Panc1 (cell line): ENCODE measurements at regions not wholly inside any gene's neighbourhood (a gene's known extent, or its start where the extent isn't known, plus 50 kb on each side); places are given as distances from the start of the nearest gene placed in this dataset.

Experiments
- ATAC-seq: fragments of 200-7000 bp; cut with Tn5 transposase; 2 replicates; pipeline ENCODE4 v1.9.1; 2020; ENCODE audit warnings: mild to moderate bottlenecking, moderate library complexity
- BruUV-seq: library from RNA; stranded (reverse); fragments of 400-500 nt; replicated peaks from 2 replicates; lab custom pipeline; 2021; lab: Mats Ljungman, UMichigan
- CTCF ChIA-PET: fragments of 300-600 bp; sonication (Branson Sonifier 250); formaldehyde crosslinking; loops from one replicate; lab custom pipeline; 2022; ENCODE audit warnings: antibody characterized with exemption; lab: Charles Lee
- POLR2A ChIA-PET: fragments of 300-600 bp; sonication (Branson Sonifier 250); formaldehyde crosslinking; loops from one replicate; lab custom pipeline; 2022; ENCODE audit warnings: antibody characterized with exemption; lab: Charles Lee
- DNase-seq: peaks from one replicate; pipeline ENCODE4 v3.0.0-alpha.2; 2010; ENCODE audit warnings: low read depth, low spot score
- H3K27ac ChIP-seq: 2 replicates; pipeline ENCODE4 v1.5.1; 2011; ENCODE audit warnings: mild to moderate bottlenecking, low read length, inconsistent platforms
- H3K27me3 ChIP-seq: fragments of 200-500 bp; sonication (Bioruptor generic); 2 replicates; pipeline ENCODE4 v1.6.0; 2014; ENCODE audit warnings: low read length, inconsistent platforms; ENCODE audit not compliant: control insufficient read depth, insufficient read depth
- H3K36me3 ChIP-seq: fragments of 200-500 bp; sonication (Bioruptor generic); 2 replicates; pipeline ENCODE4 v1.5.1; 2014; ENCODE audit warnings: inconsistent platforms, mild to moderate bottlenecking, low read length, moderate library complexity; ENCODE audit not compliant: control insufficient read depth, insufficient read depth
- H3K4me1 ChIP-seq: 2 replicates; pipeline ENCODE4 v1.5.1; 2011; ENCODE audit warnings: inconsistent platforms, mild to moderate bottlenecking, low read length, moderate library complexity; ENCODE audit not compliant: control insufficient read depth, insufficient read depth
- H3K4me3 ChIP-seq, 2 experiments: 2 replicates each; pipeline ENCODE4 v1.5.1; 2011 to 2012; ENCODE audit warnings: low read depth in 2 of 2, low read length in 2 of 2, mild to moderate bottlenecking in 2 of 2, inconsistent platforms in 1 of 2, moderate library complexity in 1 of 2
- H3K9me3 ChIP-seq: fragments of 200-500 bp; sonication (Bioruptor generic); 2 replicates; pipeline ENCODE4 v1.5.1; 2014; ENCODE audit warnings: low read depth, mild to moderate bottlenecking, inconsistent platforms, low read length, moderate library complexity; ENCODE audit not compliant: control insufficient read depth, insufficient read depth
- POLR2AphosphoS5 ChIP-seq: IDR thresholded peaks from 2 replicates; pipeline ENCODE4 v1.6.1; 2012; ENCODE audit warnings: mild to moderate bottlenecking, low read depth, low read length, moderate library complexity
- REST ChIP-seq, 2 experiments: IDR thresholded peaks; 2 replicates each; pipeline ENCODE4 v1.6.1; 2011 to 2012; ENCODE audit warnings: low read depth in 2 of 2, control low read depth in 1 of 2, low read length in 1 of 2, mild to moderate bottlenecking in 1 of 2, moderate library complexity in 1 of 2; ENCODE audit not compliant: insufficient read depth in 1 of 2
- SIN3A ChIP-seq: IDR thresholded peaks from 2 replicates; pipeline ENCODE4 v1.6.1; 2012; ENCODE audit warnings: low read depth, mild to moderate bottlenecking, low read length, moderate library complexity, borderline replicate concordance; ENCODE audit not compliant: insufficient read depth
- TCF7L2 ChIP-seq: IDR thresholded peaks from 2 replicates; pipeline ENCODE4 v1.6.1; 2011; ENCODE audit warnings: mild to moderate bottlenecking, low read depth, low read length, inconsistent platforms
- in situ Hi-C: cut with HindIII; loops from 2 replicates; pipeline ENCODE4 v1.10.0; 2016; ENCODE audit warnings: low sequenced_read_pairs, low pct_unique_long_range_greater_than_20kb
- intact Hi-C: fragments of 100-400 bp; cut with micrococcal nuclease; formaldehyde crosslinking; loops from one replicate; pipeline ENCODE4 v1.10.0; 2022; ENCODE audit not compliant: unreplicated experiment
- TF ChIP-seq, protein P1 (sequence below): fragments of 450-650 bp; IDR thresholded peaks from 2 replicates; pipeline ENCODE4 v1.5.1; 2017; ENCODE audit warnings: mild to moderate bottlenecking

DNA sequence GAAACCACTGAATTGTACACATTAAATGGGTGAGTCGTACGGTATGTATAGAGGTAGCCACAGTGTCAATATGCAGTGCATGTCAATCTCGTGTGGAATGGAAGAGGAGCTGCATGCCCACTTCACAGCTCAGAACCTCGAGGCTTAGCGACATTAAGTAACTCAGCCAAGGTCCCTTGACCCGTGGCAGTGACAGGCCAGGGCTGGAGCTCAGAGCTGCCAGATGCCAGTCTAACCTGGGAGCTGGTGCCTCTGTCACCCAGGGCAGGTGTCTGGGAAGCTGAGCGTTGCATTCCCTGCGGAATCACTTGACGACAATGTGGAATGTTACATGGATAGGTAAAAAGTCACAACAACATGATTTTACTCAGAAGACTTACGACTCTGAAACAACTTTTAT, 298.1 kb downstream of the FOXL1 start:
- DNase-seq (no peak), ATAC-seq (no peak)
- Histone ChIP-seq H3K4me3 (no peak overlapping the region), H3K27me3 (no peaks in the 10 kb centered on the region), H3K4me1 (no peaks in the 10 kb centered on the region), H3K9me3 (no peaks in the 10 kb centered on the region), H3K36me3 (no peaks in the 10 kb centered on the region), H3K27ac (no peak overlapping the region)
- intact Hi-C loops (no loop called here), in situ Hi-C loops (no loop called here)
- CTCF ChIA-PET = no interaction called here
- BruUV-seq = no TSS peak
- POLR2A ChIA-PET = no interaction called here
- TF ChIP-seq SIN3A = no peak
- no peak for TF ChIP-seq REST (IDR thresholded peaks at IDR 0.05; ENCODE audit: insufficient read depth in 1 of 2, low read depth in 2 of 2, low read length in 1 of 2)
- no peak for TF ChIP-seq TCF7L2
- TF ChIP-seq, protein P1, sequence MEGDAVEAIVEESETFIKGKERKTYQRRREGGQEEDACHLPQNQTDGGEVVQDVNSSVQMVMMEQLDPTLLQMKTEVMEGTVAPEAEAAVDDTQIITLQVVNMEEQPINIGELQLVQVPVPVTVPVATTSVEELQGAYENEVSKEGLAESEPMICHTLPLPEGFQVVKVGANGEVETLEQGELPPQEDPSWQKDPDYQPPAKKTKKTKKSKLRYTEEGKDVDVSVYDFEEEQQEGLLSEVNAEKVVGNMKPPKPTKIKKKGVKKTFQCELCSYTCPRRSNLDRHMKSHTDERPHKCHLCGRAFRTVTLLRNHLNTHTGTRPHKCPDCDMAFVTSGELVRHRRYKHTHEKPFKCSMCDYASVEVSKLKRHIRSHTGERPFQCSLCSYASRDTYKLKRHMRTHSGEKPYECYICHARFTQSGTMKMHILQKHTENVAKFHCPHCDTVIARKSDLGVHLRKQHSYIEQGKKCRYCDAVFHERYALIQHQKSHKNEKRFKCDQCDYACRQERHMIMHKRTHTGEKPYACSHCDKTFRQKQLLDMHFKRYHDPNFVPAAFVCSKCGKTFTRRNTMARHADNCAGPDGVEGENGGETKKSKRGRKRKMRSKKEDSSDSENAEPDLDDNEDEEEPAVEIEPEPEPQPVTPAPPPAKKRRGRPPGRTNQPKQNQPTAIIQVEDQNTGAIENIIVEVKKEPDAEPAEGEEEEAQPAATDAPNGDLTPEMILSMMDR = no peak

DNA sequence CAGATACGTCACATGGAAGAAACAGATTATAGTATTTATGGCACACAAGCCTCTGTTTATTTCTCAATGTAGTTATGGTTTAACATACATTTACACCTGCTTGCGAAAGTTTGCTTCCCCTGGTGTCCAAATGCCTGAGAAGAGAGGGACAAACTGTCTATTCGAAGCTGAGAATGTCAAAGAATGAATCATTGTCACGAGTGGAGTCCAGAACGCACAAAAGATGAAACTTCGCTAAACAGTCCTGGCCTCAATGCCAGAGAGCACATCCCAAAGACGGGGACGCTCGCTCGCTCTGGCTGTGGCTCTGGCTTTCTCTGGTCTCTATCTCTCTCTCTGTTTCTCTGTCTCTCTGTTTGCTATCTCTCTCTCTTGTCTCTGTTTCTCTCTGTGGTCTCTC, 298.8 kb downstream of the FOXL1 start:
- no peaks in the 10 kb centered on the region for H3K9me3 ChIP-seq
- TF ChIP-seq TCF7L2 (no peak), POLR2AphosphoS5 (no peak), REST (IDR thresholded peaks at IDR 0.05; ENCODE audit: insufficient read depth in 1 of 2, low read depth in 2 of 2, low read length in 1 of 2) (no peak), SIN3A (no peak)
- TF ChIP-seq, protein P1 = no peak

More for the DNA sequence above, 298.8 kb downstream of the FOXL1 start:
- no peaks in the 10 kb centered on the region for H3K4me1 ChIP-seq
- ChIA-PET POLR2A (no interaction called here), CTCF (no interaction called here)
- ATAC-seq (no peak), DNase-seq (no peak)
- no peak overlapping the region for H3K27ac ChIP-seq
- H3K4me3 ChIP-seq = no peak overlapping the region
- intact Hi-C loops = no loop called here
- in situ Hi-C loops = no loop called here
- no TSS peak for BruUV-seq
- no peaks in the 10 kb centered on the region for H3K27me3 ChIP-seq
- no peaks in the 10 kb centered on the region for H3K36me3 ChIP-seq
